ENCODE measurements at regions not wholly inside any gene's neighbourhood (a gene's known extent, or its start where the extent isn't known, plus 50 kb on each side); places are given as distances from the start of the nearest gene placed in this dataset.

DNA sequence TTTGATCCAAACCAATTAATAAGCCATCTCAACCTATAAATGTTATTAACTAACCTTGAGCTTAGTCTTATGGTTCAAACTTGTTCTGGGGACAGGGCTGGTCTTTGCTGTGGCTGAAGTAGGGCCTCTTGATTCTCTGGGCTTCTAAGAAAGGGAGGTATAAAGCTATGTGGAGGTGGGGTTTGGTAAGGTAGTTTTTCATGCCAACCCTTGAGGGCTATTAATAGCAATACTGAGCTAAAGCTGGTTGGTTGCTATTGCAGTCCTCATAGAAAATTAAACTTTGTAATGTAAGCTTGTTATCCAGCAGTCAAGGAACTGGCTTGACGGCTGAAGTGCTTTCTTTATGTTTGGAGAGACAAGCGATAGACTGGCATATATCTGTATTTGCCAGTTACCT is 112.1 kb downstream of the RND3 start:
- no peak for ATAC-seq

GRCh38 chr2:150374492-150374891 is 113.0 kb downstream of the RND3 start:
- TF ChIP-seq PPARA (CRISPR knock-in tag; IDR thresholded peaks at IDR 0.05; ENCODE audit: borderline replicate concordance), result no peak
- TF ChIP-seq, protein P1, sequence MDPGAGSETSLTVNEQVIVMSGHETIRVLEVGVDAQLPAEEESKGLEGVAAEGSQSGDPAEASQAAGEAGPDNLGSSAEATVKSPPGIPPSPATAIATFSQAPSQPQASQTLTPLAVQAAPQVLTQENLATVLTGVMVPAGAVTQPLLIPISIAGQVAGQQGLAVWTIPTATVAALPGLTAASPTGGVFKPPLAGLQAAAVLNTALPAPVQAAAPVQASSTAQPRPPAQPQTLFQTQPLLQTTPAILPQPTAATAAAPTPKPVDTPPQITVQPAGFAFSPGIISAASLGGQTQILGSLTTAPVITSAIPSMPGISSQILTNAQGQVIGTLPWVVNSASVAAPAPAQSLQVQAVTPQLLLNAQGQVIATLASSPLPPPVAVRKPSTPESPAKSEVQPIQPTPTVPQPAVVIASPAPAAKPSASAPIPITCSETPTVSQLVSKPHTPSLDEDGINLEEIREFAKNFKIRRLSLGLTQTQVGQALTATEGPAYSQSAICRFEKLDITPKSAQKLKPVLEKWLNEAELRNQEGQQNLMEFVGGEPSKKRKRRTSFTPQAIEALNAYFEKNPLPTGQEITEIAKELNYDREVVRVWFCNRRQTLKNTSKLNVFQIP (CRISPR knock-in tag; IDR thresholded peaks at IDR 0.05; ENCODE audit: borderline replicate concordance, low read depth), result no peak
- no peak for TF ChIP-seq TCF4 (CRISPR knock-in tag; IDR thresholded peaks at IDR 0.05; ENCODE audit: borderline replicate concordance)

More for the DNA sequence above, 112.1 kb downstream of the RND3 start:
- TF ChIP-seq, protein P2, sequence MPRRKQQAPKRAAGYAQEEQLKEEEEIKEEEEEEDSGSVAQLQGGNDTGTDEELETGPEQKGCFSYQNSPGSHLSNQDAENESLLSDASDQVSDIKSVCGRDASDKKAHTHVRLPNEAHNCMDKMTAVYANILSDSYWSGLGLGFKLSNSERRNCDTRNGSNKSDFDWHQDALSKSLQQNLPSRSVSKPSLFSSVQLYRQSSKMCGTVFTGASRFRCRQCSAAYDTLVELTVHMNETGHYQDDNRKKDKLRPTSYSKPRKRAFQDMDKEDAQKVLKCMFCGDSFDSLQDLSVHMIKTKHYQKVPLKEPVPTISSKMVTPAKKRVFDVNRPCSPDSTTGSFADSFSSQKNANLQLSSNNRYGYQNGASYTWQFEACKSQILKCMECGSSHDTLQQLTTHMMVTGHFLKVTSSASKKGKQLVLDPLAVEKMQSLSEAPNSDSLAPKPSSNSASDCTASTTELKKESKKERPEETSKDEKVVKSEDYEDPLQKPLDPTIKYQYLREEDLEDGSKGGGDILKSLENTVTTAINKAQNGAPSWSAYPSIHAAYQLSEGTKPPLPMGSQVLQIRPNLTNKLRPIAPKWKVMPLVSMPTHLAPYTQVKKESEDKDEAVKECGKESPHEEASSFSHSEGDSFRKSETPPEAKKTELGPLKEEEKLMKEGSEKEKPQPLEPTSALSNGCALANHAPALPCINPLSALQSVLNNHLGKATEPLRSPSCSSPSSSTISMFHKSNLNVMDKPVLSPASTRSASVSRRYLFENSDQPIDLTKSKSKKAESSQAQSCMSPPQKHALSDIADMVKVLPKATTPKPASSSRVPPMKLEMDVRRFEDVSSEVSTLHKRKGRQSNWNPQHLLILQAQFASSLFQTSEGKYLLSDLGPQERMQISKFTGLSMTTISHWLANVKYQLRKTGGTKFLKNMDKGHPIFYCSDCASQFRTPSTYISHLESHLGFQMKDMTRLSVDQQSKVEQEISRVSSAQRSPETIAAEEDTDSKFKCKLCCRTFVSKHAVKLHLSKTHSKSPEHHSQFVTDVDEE (CRISPR knock-in tag; IDR thresholded peaks at IDR 0.05), result no peak

GRCh38 chr2:150373374-150373773 is 114.1 kb downstream of the RND3 start:
- ATAC-seq, result no peak
- TF ChIP-seq, protein P1 (CRISPR knock-in tag; IDR thresholded peaks at IDR 0.05; ENCODE audit: borderline replicate concordance, low read depth), result no peak
- TF ChIP-seq, protein P3, sequence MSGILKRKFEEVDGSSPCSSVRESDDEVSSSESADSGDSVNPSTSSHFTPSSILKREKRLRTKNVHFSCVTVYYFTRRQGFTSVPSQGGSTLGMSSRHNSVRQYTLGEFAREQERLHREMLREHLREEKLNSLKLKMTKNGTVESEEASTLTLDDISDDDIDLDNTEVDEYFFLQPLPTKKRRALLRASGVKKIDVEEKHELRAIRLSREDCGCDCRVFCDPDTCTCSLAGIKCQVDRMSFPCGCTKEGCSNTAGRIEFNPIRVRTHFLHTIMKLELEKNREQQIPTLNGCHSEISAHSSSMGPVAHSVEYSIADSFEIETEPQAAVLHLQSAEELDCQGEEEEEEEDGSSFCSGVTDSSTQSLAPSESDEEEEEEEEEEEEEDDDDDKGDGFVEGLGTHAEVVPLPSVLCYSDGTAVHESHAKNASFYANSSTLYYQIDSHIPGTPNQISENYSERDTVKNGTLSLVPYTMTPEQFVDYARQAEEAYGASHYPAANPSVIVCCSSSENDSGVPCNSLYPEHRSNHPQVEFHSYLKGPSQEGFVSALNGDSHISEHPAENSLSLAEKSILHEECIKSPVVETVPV (CRISPR knock-in tag; IDR thresholded peaks at IDR 0.05), result no peak
- TF ChIP-seq ZNF8 (CRISPR knock-in tag; IDR thresholded peaks at IDR 0.05), result peak; percentile 91

More at GRCh38 chr2:150374492-150374891, 113.0 kb downstream of the RND3 start:
- no peak for ATAC-seq

GRCh38 chr2:150371044-150371818 is 116.2 kb downstream of the RND3 start:
- TF ChIP-seq ESRRG (CRISPR knock-in tag; IDR thresholded peaks at IDR 0.05) (no peak), PPARA (CRISPR knock-in tag; IDR thresholded peaks at IDR 0.05; ENCODE audit: borderline replicate concordance) (no peak), RARB (CRISPR knock-in tag; IDR thresholded peaks at IDR 0.05) (no peak), TOX (CRISPR knock-in tag; IDR thresholded peaks at IDR 0.05; ENCODE audit: borderline replicate concordance) (no peak), OSR1 (CRISPR knock-in tag; IDR thresholded peaks at IDR 0.05) (no peak), CSDC2 (CRISPR knock-in tag; IDR thresholded peaks at IDR 0.05) (no peak), ZNF565 (CRISPR knock-in tag; conservative IDR thresholded peaks at IDR 0.05; ENCODE audit: low read depth) (no peak), ZNF70 (CRISPR knock-in tag; IDR thresholded peaks at IDR 0.05) (no peak), ARNTL (CRISPR knock-in tag; IDR thresholded peaks at IDR 0.05; ENCODE audit: borderline replicate concordance, low read depth) (no peak)
- TF ChIP-seq, protein P3 (CRISPR knock-in tag; IDR thresholded peaks at IDR 0.05), result no peak
- no peak for ATAC-seq

DNA sequence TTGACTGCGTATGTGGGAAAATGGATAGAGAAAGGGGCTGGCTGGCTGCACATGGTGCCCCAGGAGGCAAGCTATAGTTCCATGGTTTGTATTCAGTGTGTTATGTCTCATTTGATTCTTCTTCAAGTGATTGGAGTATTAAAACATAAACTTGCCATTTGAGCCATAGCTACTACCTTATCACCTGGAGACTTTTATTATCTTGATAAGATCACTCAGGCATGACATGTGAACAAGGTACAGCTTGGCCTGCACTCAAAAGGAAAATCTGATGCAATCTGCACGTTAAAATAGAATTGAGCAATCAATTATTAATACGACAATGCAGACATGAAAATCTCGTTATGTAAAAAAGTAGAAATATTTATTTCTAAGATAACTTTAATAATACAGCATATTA is 116.9 kb downstream of the RND3 start:
- no peak for ATAC-seq
- TF ChIP-seq RARB (CRISPR knock-in tag; IDR thresholded peaks at IDR 0.05) (no peak), ESRRG (CRISPR knock-in tag; IDR thresholded peaks at IDR 0.05) (no peak), SNAI2 (CRISPR knock-in tag; IDR thresholded peaks at IDR 0.05) (no peak), PATZ1 (CRISPR knock-in tag; IDR thresholded peaks at IDR 0.05; ENCODE audit: borderline replicate concordance) (no peak)
- TF ChIP-seq, protein P4, sequence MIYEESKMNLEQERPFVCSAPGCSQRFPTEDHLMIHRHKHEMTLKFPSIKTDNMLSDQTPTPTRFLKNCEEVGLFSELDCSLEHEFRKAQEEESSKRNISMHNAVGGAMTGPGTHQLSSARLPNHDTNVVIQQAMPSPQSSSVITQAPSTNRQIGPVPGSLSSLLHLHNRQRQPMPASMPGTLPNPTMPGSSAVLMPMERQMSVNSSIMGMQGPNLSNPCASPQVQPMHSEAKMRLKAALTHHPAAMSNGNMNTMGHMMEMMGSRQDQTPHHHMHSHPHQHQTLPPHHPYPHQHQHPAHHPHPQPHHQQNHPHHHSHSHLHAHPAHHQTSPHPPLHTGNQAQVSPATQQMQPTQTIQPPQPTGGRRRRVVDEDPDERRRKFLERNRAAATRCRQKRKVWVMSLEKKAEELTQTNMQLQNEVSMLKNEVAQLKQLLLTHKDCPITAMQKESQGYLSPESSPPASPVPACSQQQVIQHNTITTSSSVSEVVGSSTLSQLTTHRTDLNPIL (CRISPR knock-in tag; IDR thresholded peaks at IDR 0.05; ENCODE audit: low read depth), result no peak
- TF ChIP-seq, protein P1 (CRISPR knock-in tag; IDR thresholded peaks at IDR 0.05; ENCODE audit: borderline replicate concordance, low read depth), result no peak

Measured in SK-N-SH treated with all-trans-retinoic acid at 6 μM for 48 hours (cell line).